HEK293T (cell line): ENCODE measurements at regions not wholly inside any gene's neighbourhood (a gene's known extent, or its start where the extent isn't known, plus 50 kb on each side); places are given as distances from the start of the nearest gene placed in this dataset.

Source experiments
- ARNT ChIP-seq: fragments of 450-650 bp; IDR thresholded peaks from 2 replicates; pipeline ENCODE4 v1.6.1; 2017; ENCODE audit warnings: mild to moderate bottlenecking
- ELF4 ChIP-seq: fragments of 450-650 bp; IDR thresholded peaks from 2 replicates; pipeline ENCODE4 v1.6.1; 2017; ENCODE audit warnings: antibody characterized with exemption
- FOXK2 ChIP-seq: fragments of 450-650 bp; IDR thresholded peaks from 2 replicates; pipeline ENCODE4 v1.6.1; 2016; ENCODE audit warnings: mild to moderate bottlenecking
- FOXM1 ChIP-seq: fragments of 450-650 bp; IDR thresholded peaks from 2 replicates; pipeline ENCODE4 v1.6.1; 2017; ENCODE audit warnings: mild to moderate bottlenecking, borderline replicate concordance
- L3MBTL2 ChIP-seq: fragments of 450-650 bp; conservative IDR thresholded peaks from 2 replicates; pipeline ENCODE4 v1.6.1; 2016; ENCODE audit warnings: mild to moderate bottlenecking
- NFRKB ChIP-seq: fragments of 450-650 bp; IDR thresholded peaks from 2 replicates; pipeline ENCODE4 v1.6.1; 2016; ENCODE audit warnings: mild to moderate bottlenecking, moderate library complexity
- SP1 ChIP-seq: fragments of 450-650 bp; IDR thresholded peaks from 2 replicates; pipeline ENCODE4 v1.6.1; 2017
- TARDBP ChIP-seq: fragments of 450-650 bp; IDR thresholded peaks from 2 replicates; pipeline ENCODE4 v1.6.1; 2016
- ZNF384 ChIP-seq: fragments of 450-650 bp; IDR thresholded peaks from 2 replicates; pipeline ENCODE4 v1.6.1; 2016

DNA sequence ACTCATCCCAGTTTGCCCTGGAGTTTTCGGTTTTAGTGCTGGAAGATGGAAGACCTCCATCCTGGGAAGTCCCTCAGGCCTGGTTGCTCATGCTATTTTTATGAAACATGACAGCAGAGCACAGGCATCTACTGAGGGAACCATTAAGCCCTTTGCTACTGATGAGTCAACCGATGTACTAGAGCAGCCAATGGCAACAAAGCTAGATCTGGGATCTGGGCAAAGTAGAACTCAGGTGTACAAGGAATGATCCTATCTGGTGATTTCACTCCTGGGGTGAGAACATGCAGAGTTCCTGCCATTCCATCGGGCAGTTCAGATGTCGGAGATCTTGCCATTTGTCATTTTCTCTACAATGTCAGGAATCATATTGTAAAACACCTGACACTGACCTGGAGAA, 166.2 kb upstream of the NSMCE3 start:
- TF ChIP-seq ELF4 (no peak), ARNT (no peak), FOXM1 (no peak), SP1 (no peak), FOXK2 (no peak), NFRKB (no peak), L3MBTL2 (no peak), TARDBP (no peak), ZNF384 (no peak)
